ENCODE measurements at regions not wholly inside any gene's neighbourhood (a gene's known extent, or its start where the extent isn't known, plus 50 kb on each side); places are given as distances from the start of the nearest gene placed in this dataset.

DNA sequence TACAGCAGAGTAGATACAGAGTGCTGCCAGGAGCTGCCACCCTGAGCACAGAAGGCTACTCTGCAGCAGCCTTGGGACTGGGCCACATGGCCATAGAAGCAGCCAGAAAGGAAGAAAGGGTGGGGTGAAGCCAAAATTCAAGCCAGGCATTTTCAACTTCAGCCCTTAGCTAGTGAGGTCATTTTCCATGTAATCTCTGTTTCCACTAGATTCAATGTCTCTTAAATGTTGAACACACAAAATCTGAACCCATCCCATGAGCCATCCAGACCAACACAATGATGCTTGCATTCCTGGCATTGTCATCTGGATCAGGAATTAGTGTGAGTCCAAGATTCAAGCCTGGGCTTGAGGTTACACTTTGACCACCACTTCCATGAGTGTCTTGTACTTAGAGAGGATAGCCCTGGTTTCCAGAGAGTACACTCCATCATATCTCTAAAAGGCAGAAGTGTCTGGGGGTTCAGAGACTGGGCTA, 243.6 kb downstream of the OSR1 start:
- POLR2A ChIA-PET, result no interaction called here
- H3K4me3 ChIP-seq (ENCODE audit: low read depth, low read length), result no peak overlapping the region
- H3K9me3 ChIP-seq (ENCODE audit: control insufficient read depth, insufficient read depth, low read length), result peaks cover 3% of the 10 kb centered on the region; the same call in 1 of the 2 replicates
- H3K27me3 ChIP-seq (ENCODE audit: control insufficient read depth, insufficient read depth, low read length), result peaks cover 3% of the 10 kb centered on the region
- no peak overlapping the region for H3K27ac ChIP-seq (ENCODE audit: low read depth, low read length)
- no peak for DNase-seq (ENCODE audit: low read depth, low spot score)
- CTCF ChIA-PET, result interaction anchor here (0.6 kb wide), 1 partner anchor 361 kb away, joined by 4 read pairs; no protein-coding TSS in a partner anchor
- TF ChIP-seq CTCF (IDR thresholded peaks at IDR 0.05; ENCODE audit: low read depth, low read length), result no peak

DNA sequence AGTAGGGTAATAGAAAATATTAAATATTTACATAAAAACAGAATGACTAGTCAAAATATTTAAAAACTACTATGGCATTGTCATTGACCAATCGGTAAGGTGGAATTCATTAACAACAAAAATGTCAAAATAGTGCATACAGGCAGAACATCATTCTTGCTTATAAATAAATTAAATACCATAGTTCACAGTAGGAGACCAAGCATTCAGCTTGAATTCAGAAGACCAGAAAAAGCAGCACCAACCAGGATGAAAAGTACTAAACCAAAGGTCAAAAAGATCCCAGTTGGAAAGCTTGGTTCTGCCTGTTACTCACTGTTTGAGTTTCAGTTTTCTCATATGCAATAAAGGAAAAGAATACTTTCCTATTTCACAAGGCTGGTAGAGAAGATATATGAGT, 244.3 kb downstream of the OSR1 start:
- no peak for DNase-seq (ENCODE audit: low read depth, low spot score)
- Histone ChIP-seq H3K27me3 (ENCODE audit: control insufficient read depth, insufficient read depth, low read length) (no peaks in the 10 kb centered on the region), H3K9me3 (ENCODE audit: control insufficient read depth, insufficient read depth, low read length) (peaks cover 3% of the 10 kb centered on the region; the same call in 1 of the 2 replicates), H3K4me3 (ENCODE audit: low read depth, low read length) (no peak overlapping the region), H3K27ac (ENCODE audit: low read depth, low read length) (no peak overlapping the region)
- CTCF ChIA-PET, result no interaction called here
- POLR2A ChIA-PET, result no interaction called here
- TF ChIP-seq CTCF (IDR thresholded peaks at IDR 0.05; ENCODE audit: low read depth, low read length), result no peak

DNA sequence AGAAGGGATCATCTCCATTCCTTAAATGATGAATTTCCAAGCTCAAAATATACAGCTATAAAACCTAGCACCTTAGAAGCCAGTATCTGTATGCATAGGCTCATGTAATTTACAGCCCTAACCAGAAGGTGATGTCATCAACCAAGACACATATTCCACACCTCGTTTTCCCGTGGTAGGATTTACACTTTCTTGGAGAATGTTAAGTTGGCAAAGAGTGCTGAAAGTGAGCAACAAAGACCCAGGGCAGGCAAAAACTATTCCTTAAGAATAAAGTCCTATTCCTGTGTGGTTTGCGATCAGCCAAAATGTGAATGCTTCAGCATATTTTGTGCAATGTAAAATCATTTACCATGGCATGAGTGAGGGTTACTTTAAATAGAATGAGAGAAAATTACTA, 247.1 kb downstream of the OSR1 start:
- CTCF ChIA-PET, result no interaction called here
- Histone ChIP-seq H3K4me3 (ENCODE audit: low read depth, low read length) (no peak overlapping the region), H3K9me3 (ENCODE audit: control insufficient read depth, insufficient read depth, low read length) (no peaks in the 10 kb centered on the region), H3K27me3 (ENCODE audit: control insufficient read depth, insufficient read depth, low read length) (no peaks in the 10 kb centered on the region), H3K27ac (ENCODE audit: low read depth, low read length) (no peak overlapping the region)
- no peak for TF ChIP-seq CTCF (IDR thresholded peaks at IDR 0.05; ENCODE audit: low read depth, low read length)
- POLR2A ChIA-PET, result no interaction called here
- no peak for DNase-seq (ENCODE audit: low read depth, low spot score)

DNA sequence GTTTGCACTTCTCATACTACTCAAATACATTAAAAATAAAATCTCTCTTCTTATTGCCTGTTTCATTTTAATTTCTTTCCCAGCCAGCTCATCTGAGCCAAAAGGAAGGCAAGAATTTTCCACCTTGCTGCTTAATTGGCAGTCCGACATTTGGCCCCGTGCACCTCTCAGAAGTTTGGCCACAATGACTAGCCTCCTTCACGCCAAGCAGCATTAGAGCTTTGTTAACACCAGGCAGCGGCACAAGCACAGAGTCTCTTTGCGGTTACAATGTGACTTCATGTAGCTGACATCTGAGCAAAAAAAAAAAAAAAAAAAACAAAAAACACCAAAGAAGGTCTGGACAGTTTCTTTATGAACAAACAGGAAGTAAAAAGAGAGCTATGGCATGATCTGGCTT, 248.9 kb downstream of the OSR1 start:
- DNase-seq (ENCODE audit: low read depth, low spot score), result no peak
- TF ChIP-seq CTCF (IDR thresholded peaks at IDR 0.05; ENCODE audit: low read depth, low read length), result no peak
- Histone ChIP-seq H3K9me3 (ENCODE audit: control insufficient read depth, insufficient read depth, low read length) (no peaks in the 10 kb centered on the region), H3K27me3 (ENCODE audit: control insufficient read depth, insufficient read depth, low read length) (no peaks in the 10 kb centered on the region), H3K4me3 (ENCODE audit: low read depth, low read length) (no peak overlapping the region), H3K27ac (ENCODE audit: low read depth, low read length) (no peak overlapping the region)
- CTCF ChIA-PET, result interaction anchor here (0.6 kb wide), 1 partner anchor 18 kb away, joined by 5 read pairs; no protein-coding TSS in a partner anchor
- POLR2A ChIA-PET, result no interaction called here

DNA sequence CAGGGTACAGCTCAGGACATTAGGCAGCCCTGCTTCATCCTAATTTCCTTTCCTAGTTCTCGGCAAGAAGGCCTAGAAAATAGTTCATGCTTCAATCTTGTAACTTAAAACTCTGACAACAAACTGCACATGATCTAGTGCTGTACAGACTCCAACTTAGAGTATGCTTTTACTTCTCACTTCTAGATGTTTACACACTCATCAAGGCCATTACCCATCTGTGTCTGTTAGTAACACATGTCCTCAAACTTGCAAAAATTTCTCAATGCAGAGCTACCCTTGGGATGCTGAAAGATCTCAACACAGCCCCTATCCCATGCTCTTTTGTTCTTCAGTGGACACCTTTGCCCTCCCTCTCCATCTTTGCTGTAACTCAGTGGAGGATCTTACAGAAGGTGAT, 252.0 kb downstream of the OSR1 start:
- CTCF ChIA-PET, result no interaction called here
- H3K27ac ChIP-seq (ENCODE audit: low read depth, low read length), result no peak overlapping the region
- POLR2A ChIA-PET, result no interaction called here
- no peaks in the 10 kb centered on the region for H3K27me3 ChIP-seq (ENCODE audit: control insufficient read depth, insufficient read depth, low read length)
- H3K9me3 ChIP-seq (ENCODE audit: control insufficient read depth, insufficient read depth, low read length), result no peaks in the 10 kb centered on the region
- DNase-seq (ENCODE audit: low read depth, low spot score), result no peak
- H3K4me3 ChIP-seq (ENCODE audit: low read depth, low read length), result no peak overlapping the region
- no peak for TF ChIP-seq CTCF (IDR thresholded peaks at IDR 0.05; ENCODE audit: low read depth, low read length)
